ENCODE measurements at regions not wholly inside any gene's neighbourhood (a gene's known extent, or its start where the extent isn't known, plus 50 kb on each side); places are given as distances from the start of the nearest gene placed in this dataset.

DNA sequence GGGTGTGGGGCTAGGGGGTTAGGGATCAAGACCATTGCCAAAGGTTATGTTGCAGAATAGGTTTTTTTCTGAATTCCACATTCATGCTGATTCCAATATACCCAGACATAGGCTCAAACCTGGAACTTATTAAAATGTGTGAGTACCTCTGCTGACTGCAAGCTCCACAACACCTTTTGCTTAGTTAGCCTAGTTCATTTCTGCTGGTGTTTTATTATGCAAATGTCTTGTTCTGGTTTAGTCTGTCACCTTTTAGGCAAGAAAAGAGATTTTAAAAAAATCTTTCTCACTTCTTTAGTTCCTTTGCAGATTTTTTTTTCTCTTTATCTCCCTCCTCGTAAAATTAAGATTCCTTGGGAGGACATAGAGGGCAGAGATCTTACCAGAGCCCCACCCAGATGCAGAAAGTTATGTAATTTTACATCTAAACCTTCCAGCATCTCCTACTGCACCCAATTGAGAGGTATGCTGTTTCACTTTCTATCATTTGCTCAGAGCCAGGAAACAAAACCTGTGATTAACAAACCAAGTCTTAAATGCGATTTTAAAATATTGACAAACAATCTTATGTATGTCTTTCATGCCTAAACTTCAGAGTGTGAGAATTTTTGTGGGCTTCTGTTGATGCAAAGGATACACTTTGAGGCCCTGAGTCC is 190.7 kb upstream of the CLNK start:
- no peak for TF ChIP-seq RAD21 (IDR thresholded peaks at IDR 0.05)
- TF ChIP-seq, protein P1, sequence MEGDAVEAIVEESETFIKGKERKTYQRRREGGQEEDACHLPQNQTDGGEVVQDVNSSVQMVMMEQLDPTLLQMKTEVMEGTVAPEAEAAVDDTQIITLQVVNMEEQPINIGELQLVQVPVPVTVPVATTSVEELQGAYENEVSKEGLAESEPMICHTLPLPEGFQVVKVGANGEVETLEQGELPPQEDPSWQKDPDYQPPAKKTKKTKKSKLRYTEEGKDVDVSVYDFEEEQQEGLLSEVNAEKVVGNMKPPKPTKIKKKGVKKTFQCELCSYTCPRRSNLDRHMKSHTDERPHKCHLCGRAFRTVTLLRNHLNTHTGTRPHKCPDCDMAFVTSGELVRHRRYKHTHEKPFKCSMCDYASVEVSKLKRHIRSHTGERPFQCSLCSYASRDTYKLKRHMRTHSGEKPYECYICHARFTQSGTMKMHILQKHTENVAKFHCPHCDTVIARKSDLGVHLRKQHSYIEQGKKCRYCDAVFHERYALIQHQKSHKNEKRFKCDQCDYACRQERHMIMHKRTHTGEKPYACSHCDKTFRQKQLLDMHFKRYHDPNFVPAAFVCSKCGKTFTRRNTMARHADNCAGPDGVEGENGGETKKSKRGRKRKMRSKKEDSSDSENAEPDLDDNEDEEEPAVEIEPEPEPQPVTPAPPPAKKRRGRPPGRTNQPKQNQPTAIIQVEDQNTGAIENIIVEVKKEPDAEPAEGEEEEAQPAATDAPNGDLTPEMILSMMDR (IDR thresholded peaks at IDR 0.05; ENCODE audit: low read depth, low read length, missing input control) = no peak
- TF ChIP-seq NR2F2 (IDR thresholded peaks at IDR 0.05) = no peak
- TF ChIP-seq, protein P2, sequence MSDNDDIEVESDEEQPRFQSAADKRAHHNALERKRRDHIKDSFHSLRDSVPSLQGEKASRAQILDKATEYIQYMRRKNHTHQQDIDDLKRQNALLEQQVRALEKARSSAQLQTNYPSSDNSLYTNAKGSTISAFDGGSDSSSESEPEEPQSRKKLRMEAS (IDR thresholded peaks at IDR 0.05) = no peak
- TF ChIP-seq, protein P3, sequence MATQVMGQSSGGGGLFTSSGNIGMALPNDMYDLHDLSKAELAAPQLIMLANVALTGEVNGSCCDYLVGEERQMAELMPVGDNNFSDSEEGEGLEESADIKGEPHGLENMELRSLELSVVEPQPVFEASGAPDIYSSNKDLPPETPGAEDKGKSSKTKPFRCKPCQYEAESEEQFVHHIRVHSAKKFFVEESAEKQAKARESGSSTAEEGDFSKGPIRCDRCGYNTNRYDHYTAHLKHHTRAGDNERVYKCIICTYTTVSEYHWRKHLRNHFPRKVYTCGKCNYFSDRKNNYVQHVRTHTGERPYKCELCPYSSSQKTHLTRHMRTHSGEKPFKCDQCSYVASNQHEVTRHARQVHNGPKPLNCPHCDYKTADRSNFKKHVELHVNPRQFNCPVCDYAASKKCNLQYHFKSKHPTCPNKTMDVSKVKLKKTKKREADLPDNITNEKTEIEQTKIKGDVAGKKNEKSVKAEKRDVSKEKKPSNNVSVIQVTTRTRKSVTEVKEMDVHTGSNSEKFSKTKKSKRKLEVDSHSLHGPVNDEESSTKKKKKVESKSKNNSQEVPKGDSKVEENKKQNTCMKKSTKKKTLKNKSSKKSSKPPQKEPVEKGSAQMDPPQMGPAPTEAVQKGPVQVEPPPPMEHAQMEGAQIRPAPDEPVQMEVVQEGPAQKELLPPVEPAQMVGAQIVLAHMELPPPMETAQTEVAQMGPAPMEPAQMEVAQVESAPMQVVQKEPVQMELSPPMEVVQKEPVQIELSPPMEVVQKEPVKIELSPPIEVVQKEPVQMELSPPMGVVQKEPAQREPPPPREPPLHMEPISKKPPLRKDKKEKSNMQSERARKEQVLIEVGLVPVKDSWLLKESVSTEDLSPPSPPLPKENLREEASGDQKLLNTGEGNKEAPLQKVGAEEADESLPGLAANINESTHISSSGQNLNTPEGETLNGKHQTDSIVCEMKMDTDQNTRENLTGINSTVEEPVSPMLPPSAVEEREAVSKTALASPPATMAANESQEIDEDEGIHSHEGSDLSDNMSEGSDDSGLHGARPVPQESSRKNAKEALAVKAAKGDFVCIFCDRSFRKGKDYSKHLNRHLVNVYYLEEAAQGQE (IDR thresholded peaks at IDR 0.05) = no peak
- TF ChIP-seq SP1 (IDR thresholded peaks at IDR 0.05) = no peak
- TF ChIP-seq, protein P4, sequence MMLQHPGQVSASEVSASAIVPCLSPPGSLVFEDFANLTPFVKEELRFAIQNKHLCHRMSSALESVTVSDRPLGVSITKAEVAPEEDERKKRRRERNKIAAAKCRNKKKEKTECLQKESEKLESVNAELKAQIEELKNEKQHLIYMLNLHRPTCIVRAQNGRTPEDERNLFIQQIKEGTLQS (IDR thresholded peaks at IDR 0.05) = no peak
- TF ChIP-seq YY1 (IDR thresholded peaks at IDR 0.05) = no peak
- TF ChIP-seq GABPA (IDR thresholded peaks at IDR 0.05 in 1 of 2, conservative IDR thresholded peaks at IDR 0.05 in 1 of 2) = no peak
- TF ChIP-seq HNF4A (conservative IDR thresholded peaks at IDR 0.05) = no peak
- TF ChIP-seq, protein P5, sequence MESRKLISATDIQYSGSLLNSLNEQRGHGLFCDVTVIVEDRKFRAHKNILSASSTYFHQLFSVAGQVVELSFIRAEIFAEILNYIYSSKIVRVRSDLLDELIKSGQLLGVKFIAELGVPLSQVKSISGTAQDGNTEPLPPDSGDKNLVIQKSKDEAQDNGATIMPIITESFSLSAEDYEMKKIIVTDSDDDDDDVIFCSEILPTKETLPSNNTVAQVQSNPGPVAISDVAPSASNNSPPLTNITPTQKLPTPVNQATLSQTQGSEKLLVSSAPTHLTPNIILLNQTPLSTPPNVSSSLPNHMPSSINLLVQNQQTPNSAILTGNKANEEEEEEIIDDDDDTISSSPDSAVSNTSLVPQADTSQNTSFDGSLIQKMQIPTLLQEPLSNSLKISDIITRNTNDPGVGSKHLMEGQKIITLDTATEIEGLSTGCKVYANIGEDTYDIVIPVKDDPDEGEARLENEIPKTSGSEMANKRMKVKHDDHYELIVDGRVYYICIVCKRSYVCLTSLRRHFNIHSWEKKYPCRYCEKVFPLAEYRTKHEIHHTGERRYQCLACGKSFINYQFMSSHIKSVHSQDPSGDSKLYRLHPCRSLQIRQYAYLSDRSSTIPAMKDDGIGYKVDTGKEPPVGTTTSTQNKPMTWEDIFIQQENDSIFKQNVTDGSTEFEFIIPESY (IDR thresholded peaks at IDR 0.05) = no peak
- TF ChIP-seq FOXA1 (IDR thresholded peaks at IDR 0.05) = no peak
- no peak for TF ChIP-seq TAF1 (conservative IDR thresholded peaks at IDR 0.05)
- TF ChIP-seq EGR1 (IDR thresholded peaks at IDR 0.05; ENCODE audit: low read depth in 2 of 2) = no peak

All from liver (tissue), 3 donors.